Neural crest cell (in vitro differentiated cells): ENCODE measurements at regions not wholly inside any gene's neighbourhood (a gene's known extent, or its start where the extent isn't known, plus 50 kb on each side); places are given as distances from the start of the nearest gene placed in this dataset.

Experiments used
- DNase-seq: peaks from one replicate; pipeline ENCODE4 v3.0.0; 2021; ENCODE audit warnings: low read depth, mixed read lengths, low spot score
- H3K27ac Mint-ChIP-seq: one replicate; pipeline ENCODE4 v1.8.0; 2021; ENCODE audit warnings: mild to moderate bottlenecking, mixed read lengths; ENCODE audit not compliant: unreplicated experiment
- H3K27me3 Mint-ChIP-seq: 2 replicates; pipeline ENCODE4 v1.8.0; 2021; ENCODE audit warnings: low read depth, mild to moderate bottlenecking, mixed read lengths
- H3K36me3 Mint-ChIP-seq: 2 replicates; pipeline ENCODE4 v1.8.0; 2021; ENCODE audit warnings: low read depth, mild to moderate bottlenecking, mixed read lengths
- H3K4me1 Mint-ChIP-seq: 2 replicates; pipeline ENCODE4 v1.8.0; 2021; ENCODE audit warnings: mixed read lengths
- H3K4me3 Mint-ChIP-seq: one replicate; pipeline ENCODE4 v1.8.0; 2021; ENCODE audit warnings: mild to moderate bottlenecking, mixed read lengths
- H3K9me3 Mint-ChIP-seq: 2 replicates; pipeline ENCODE4 v1.8.0; 2021; ENCODE audit warnings: mixed read lengths
- CTCF ChIP-seq: fragments of 200-600 bp; sonication (generic); conservative IDR thresholded peaks from 2 replicates; pipeline ENCODE4 v1.5.0; 2021; ENCODE audit warnings: antibody characterized with exemption, mild to moderate bottlenecking

GRCh38 chr18:59988098-59988706, 88.4 kb downstream of the PMAIP1 start:
- H3K27ac Mint-ChIP-seq: no peak overlapping the region
- TF ChIP-seq CTCF: peak; percentile 100

GRCh38 chr18:59987102-59987501, 87.3 kb downstream of the PMAIP1 start:
- no peak overlapping the region for H3K4me3 Mint-ChIP-seq
- no peaks in the 10 kb centered on the region for H3K9me3 Mint-ChIP-seq
- no peaks in the 10 kb centered on the region for H3K4me1 Mint-ChIP-seq
- TF ChIP-seq CTCF: no peak
- no peaks in the 10 kb centered on the region for H3K36me3 Mint-ChIP-seq
- peaks cover 20% of the 10 kb centered on the region for H3K27me3 Mint-ChIP-seq
- DNase-seq: no peak
- no peak overlapping the region for H3K27ac Mint-ChIP-seq

More at GRCh38 chr18:59988098-59988706, 88.4 kb downstream of the PMAIP1 start:
- no peak overlapping the region for H3K4me3 Mint-ChIP-seq
- no peaks in the 10 kb centered on the region for H3K9me3 Mint-ChIP-seq
- peaks cover 26% of the 10 kb centered on the region for H3K27me3 Mint-ChIP-seq
- peak; percentile 48 for DNase-seq
- H3K4me1 Mint-ChIP-seq: no peaks in the 10 kb centered on the region
- H3K36me3 Mint-ChIP-seq: no peaks in the 10 kb centered on the region

DNA sequence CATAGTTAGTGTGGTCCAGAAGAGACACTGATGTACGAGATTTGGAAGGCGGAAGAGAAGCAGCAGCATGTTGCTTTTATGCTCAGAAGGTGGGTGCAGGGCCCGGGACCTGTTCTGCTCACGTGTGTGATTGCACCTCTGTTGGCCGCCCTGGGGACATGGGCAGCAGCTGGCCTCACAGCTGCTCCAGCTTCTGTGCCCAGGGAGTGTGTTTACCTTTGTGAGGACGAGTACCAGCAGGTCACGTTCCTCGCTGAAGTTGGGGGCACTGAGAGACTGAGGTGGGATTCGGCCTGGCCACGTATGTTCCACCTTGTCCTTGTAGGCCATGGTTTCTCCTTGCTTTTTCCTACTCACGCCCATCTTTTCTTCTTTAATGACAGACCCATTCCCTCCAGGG, 86.3 kb downstream of the PMAIP1 start:
- H3K36me3 Mint-ChIP-seq: no peaks in the 10 kb centered on the region
- peaks cover 4% of the 10 kb centered on the region for H3K4me1 Mint-ChIP-seq
- no peak overlapping the region for H3K27ac Mint-ChIP-seq
- TF ChIP-seq CTCF: no peak
- H3K27me3 Mint-ChIP-seq: peaks cover 18% of the 10 kb centered on the region
- no peak for DNase-seq
- H3K9me3 Mint-ChIP-seq: no peaks in the 10 kb centered on the region
- H3K4me3 Mint-ChIP-seq: no peak overlapping the region

DNA sequence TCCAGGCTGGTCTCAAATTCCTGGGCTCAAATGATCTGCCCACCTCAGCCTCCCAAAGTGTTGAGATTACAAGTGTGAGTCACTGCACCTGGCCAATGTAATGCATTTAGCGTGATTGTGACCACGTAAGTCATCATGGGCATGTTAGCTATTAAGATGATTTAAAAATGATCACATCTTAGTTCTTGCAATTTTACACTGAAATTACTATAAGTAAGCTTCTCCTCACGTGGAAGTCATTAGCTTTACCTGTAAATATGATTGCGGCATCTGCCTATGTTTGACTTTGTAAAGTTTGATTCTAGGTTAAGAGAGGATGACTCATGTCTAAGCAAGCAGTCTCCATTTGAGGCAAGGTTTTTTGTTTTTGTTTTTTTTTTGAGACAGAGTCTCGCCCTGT, 85.5 kb downstream of the PMAIP1 start:
- no peak for TF ChIP-seq CTCF

DNA sequence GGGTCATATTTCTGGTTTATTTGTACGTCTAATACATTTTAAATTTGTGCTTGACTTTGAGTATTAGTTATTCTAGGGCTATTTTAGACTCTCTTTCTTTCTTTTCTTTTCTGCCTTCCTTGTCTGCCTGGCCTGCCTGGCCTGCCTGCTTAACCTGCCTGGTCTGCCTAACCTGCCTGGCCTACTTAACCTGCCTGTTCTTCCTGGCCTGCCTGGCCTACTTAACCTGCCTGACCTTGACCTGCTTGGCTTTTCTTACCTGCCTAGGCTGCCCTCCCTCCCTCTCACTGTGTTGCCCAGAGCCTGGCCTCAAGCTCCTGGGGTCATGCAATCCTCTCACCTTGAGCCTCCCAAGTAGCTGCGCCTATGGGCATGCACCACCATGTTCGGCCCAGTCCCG, 83.7 kb downstream of the PMAIP1 start:
- Mint-ChIP-seq H3K27ac (no peak overlapping the region), H3K4me1 (peaks cover 11% of the 10 kb centered on the region), H3K36me3 (no peaks in the 10 kb centered on the region), H3K27me3 (peaks cover 2% of the 10 kb centered on the region), H3K9me3 (no peaks in the 10 kb centered on the region), H3K4me3 (no peak overlapping the region)
- TF ChIP-seq CTCF: no peak
- no peak for DNase-seq

More for the DNA sequence above, 85.5 kb downstream of the PMAIP1 start:
- Mint-ChIP-seq H3K27me3 (peaks cover 13% of the 10 kb centered on the region), H3K9me3 (no peaks in the 10 kb centered on the region), H3K4me3 (no peak overlapping the region), H3K4me1 (peaks cover 11% of the 10 kb centered on the region), H3K36me3 (no peaks in the 10 kb centered on the region), H3K27ac (no peak overlapping the region)
- DNase-seq: no peak
